ENCODE measurements at regions not wholly inside any gene's neighbourhood (a gene's known extent, or its start where the extent isn't known, plus 50 kb on each side); places are given as distances from the start of the nearest gene placed in this dataset.
"Not testable (repeated sequence)": the region's sequence is repeated elsewhere in the genome, so short reads cannot be mapped to it uniquely, and the experiment has no call there.

- H3K9me3 ChIP-seq (replicated peaks; ENCODE audit: control insufficient read depth, low read depth, low read length); H3K27me3 ChIP-seq (ENCODE audit: control insufficient read depth, insufficient read depth, low read length); H3K27ac ChIP-seq (ENCODE audit: low read length); H3K4me3 ChIP-seq (ENCODE audit: low read length); DNase-seq; H3K36me3 ChIP-seq (ENCODE audit: control insufficient read depth, insufficient read depth, low read length); H3K4me1 ChIP-seq (ENCODE audit: control insufficient read depth, insufficient read depth, low read length): not testable (repeated sequence)
- WGBS (ENCODE audit: insufficient coverage) = 86% methylated on average over 6 of the region's 7 CpGs
Measured at GRCh38 chr5:120132347-120132746, 331.8 kb upstream of the PRR16 start.

- DNase-seq = no peak
- Histone ChIP-seq H3K27me3 (ENCODE audit: control insufficient read depth, insufficient read depth, low read length) (no peaks in the 10 kb centered on the region), H3K27ac (ENCODE audit: low read length) (no peak overlapping the region), H3K36me3 (ENCODE audit: control insufficient read depth, insufficient read depth, low read length) (no peaks in the 10 kb centered on the region), H3K4me1 (ENCODE audit: control insufficient read depth, insufficient read depth, low read length) (no peaks in the 10 kb centered on the region), H3K9me3 (replicated peaks; ENCODE audit: control insufficient read depth, low read depth, low read length) (no peaks in the 10 kb centered on the region), H3K4me3 (ENCODE audit: low read length) (no peak overlapping the region)
Measured at GRCh38 chr5:120134944-120135343, 329.2 kb upstream of the PRR16 start.

GRCh38 chr5:120137582-120137981 lies 326.5 kb upstream of the PRR16 start:
- H3K36me3 ChIP-seq (ENCODE audit: control insufficient read depth, insufficient read depth, low read length) = no peaks in the 10 kb centered on the region
- no peaks in the 10 kb centered on the region for H3K27me3 ChIP-seq (ENCODE audit: control insufficient read depth, insufficient read depth, low read length)
- no peaks in the 10 kb centered on the region for H3K4me1 ChIP-seq (ENCODE audit: control insufficient read depth, insufficient read depth, low read length)
- WGBS (ENCODE audit: insufficient coverage) = 88% methylated on average over 1 of the region's 2 CpGs
- H3K4me3 ChIP-seq (ENCODE audit: low read length) = no peak overlapping the region
- no peaks in the 10 kb centered on the region for H3K9me3 ChIP-seq (replicated peaks; ENCODE audit: control insufficient read depth, low read depth, low read length)
- DNase-seq = no peak
- H3K27ac ChIP-seq (ENCODE audit: low read length) = no peak overlapping the region

GRCh38 chr5:120139039-120139438 lies 325.1 kb upstream of the PRR16 start:
- no peaks in the 10 kb centered on the region for H3K9me3 ChIP-seq (replicated peaks; ENCODE audit: control insufficient read depth, low read depth, low read length)
- no peak overlapping the region for H3K27ac ChIP-seq (ENCODE audit: low read length)
- WGBS (ENCODE audit: insufficient coverage) = no CpG with 5 or more reads among the region's 2 CpGs
- H3K27me3 ChIP-seq (ENCODE audit: control insufficient read depth, insufficient read depth, low read length) = no peaks in the 10 kb centered on the region
- H3K4me1 ChIP-seq (ENCODE audit: control insufficient read depth, insufficient read depth, low read length) = no peaks in the 10 kb centered on the region
- DNase-seq = peak; percentile 86
- no peak overlapping the region for H3K4me3 ChIP-seq (ENCODE audit: low read length)
- no peaks in the 10 kb centered on the region for H3K36me3 ChIP-seq (ENCODE audit: control insufficient read depth, insufficient read depth, low read length)

DNA sequence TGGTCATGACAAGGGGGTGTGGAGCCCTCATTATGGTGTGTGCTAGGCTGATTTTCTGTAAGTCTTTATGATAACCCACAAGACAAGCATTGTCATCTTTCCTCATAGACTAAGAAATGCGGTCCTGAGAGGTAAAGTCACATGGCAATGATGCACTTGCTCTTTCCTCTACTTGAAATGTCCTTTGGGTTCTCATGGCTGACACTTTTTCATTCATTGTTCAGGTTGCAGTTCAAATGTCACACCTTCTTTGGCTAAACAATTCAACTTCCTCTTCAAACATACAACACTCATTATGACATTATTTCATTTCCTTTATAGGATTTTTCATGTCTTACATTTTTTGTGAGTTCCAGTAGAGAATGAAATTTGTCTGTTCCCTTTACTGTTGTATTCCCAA lies 323.6 kb upstream of the PRR16 start:
- Histone ChIP-seq H3K27me3 (ENCODE audit: control insufficient read depth, insufficient read depth, low read length) (no peaks in the 10 kb centered on the region), H3K9me3 (replicated peaks; ENCODE audit: control insufficient read depth, low read depth, low read length) (peaks cover 7% of the 10 kb centered on the region), H3K4me1 (ENCODE audit: control insufficient read depth, insufficient read depth, low read length) (no peaks in the 10 kb centered on the region), H3K27ac (ENCODE audit: low read length) (no peak overlapping the region), H3K36me3 (ENCODE audit: control insufficient read depth, insufficient read depth, low read length) (no peaks in the 10 kb centered on the region), H3K4me3 (ENCODE audit: low read length) (no peak overlapping the region)
- no peak for DNase-seq
- 82% methylated on average over 1 of the region's 1 CpG for WGBS (ENCODE audit: insufficient coverage)

DNA sequence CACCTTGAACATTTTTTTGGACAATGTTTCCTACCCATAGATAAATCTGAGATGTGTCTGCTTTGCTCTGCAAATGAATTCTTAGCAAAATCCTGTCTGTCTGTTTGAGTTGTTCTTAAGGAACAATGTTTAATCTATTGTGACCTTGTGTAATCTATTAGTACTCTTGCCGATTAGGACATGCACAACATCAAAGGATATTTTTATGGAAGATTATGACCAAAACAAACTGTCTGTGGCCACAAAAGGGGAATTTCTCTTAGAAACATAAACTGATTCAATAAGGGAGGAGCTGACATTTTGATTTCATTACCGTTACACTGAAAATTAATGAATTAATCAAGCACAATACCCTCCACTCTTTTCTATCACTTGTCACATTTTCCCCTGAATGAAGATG lies 323.0 kb upstream of the PRR16 start:
- H3K27ac ChIP-seq (ENCODE audit: low read length) = no peak overlapping the region
- no peaks in the 10 kb centered on the region for H3K36me3 ChIP-seq (ENCODE audit: control insufficient read depth, insufficient read depth, low read length)
- H3K4me1 ChIP-seq (ENCODE audit: control insufficient read depth, insufficient read depth, low read length) = no peaks in the 10 kb centered on the region
- no CpG with 5 or more reads among the region's 2 CpGs for WGBS (ENCODE audit: insufficient coverage)
- H3K9me3 ChIP-seq (replicated peaks; ENCODE audit: control insufficient read depth, low read depth, low read length) = peaks cover 7% of the 10 kb centered on the region
- DNase-seq = no peak
- H3K4me3 ChIP-seq (ENCODE audit: low read length) = no peak overlapping the region
- H3K27me3 ChIP-seq (ENCODE audit: control insufficient read depth, insufficient read depth, low read length) = no peaks in the 10 kb centered on the region

- H3K36me3 ChIP-seq (ENCODE audit: control insufficient read depth, insufficient read depth, low read length) = no peaks in the 10 kb centered on the region
Measured at GRCh38 chr5:120146787-120147186, 317.3 kb upstream of the PRR16 start.

GRCh38 chr5:120147911-120148310 lies 316.2 kb upstream of the PRR16 start:
- H3K27ac ChIP-seq (ENCODE audit: low read length); H3K36me3 ChIP-seq (ENCODE audit: control insufficient read depth, insufficient read depth, low read length); H3K4me1 ChIP-seq (ENCODE audit: control insufficient read depth, insufficient read depth, low read length); H3K4me3 ChIP-seq (ENCODE audit: low read length); H3K9me3 ChIP-seq (replicated peaks; ENCODE audit: control insufficient read depth, low read depth, low read length); H3K27me3 ChIP-seq (ENCODE audit: control insufficient read depth, insufficient read depth, low read length); DNase-seq: not testable (repeated sequence)
- WGBS (ENCODE audit: insufficient coverage) = 98% methylated on average over 11 of the region's 23 CpGs

More at GRCh38 chr5:120146787-120147186, 317.3 kb upstream of the PRR16 start:
- H3K9me3 ChIP-seq (replicated peaks; ENCODE audit: control insufficient read depth, low read depth, low read length) = peaks cover 7% of the 10 kb centered on the region
- no peak overlapping the region for H3K4me3 ChIP-seq (ENCODE audit: low read length)
- no CpG with 5 or more reads among the region's 1 CpG for WGBS (ENCODE audit: insufficient coverage)
- H3K27me3 ChIP-seq (ENCODE audit: control insufficient read depth, insufficient read depth, low read length) = no peaks in the 10 kb centered on the region
- no peaks in the 10 kb centered on the region for H3K4me1 ChIP-seq (ENCODE audit: control insufficient read depth, insufficient read depth, low read length)
- no peak overlapping the region for H3K27ac ChIP-seq (ENCODE audit: low read length)
- DNase-seq = no peak

DNA sequence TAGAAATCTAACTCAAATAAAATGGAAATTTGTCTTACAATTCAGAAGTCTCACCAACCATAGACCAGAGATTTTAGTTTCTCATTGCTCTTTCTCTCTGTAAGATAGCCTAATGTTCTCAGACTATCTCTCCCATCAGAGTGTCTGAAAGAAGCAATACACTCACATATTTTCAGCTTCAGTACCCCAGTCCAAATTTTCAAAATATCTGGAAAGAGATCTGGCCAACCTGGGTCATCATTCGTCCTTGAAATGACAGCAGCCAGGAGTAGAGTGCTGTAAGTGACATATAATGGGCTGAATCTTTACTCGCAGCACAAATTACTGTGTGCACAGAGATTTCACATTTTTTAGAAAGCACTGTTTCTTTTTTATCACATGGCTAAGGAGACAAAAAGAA lies 313.3 kb upstream of the PRR16 start:
- H3K4me3 ChIP-seq (ENCODE audit: low read length) = no peak overlapping the region
- WGBS (ENCODE audit: insufficient coverage) = 40% methylated on average over 1 of the region's 2 CpGs
- H3K27me3 ChIP-seq (ENCODE audit: control insufficient read depth, insufficient read depth, low read length) = no peaks in the 10 kb centered on the region
- no peaks in the 10 kb centered on the region for H3K4me1 ChIP-seq (ENCODE audit: control insufficient read depth, insufficient read depth, low read length)
- no peaks in the 10 kb centered on the region for H3K9me3 ChIP-seq (replicated peaks; ENCODE audit: control insufficient read depth, low read depth, low read length)
- H3K27ac ChIP-seq (ENCODE audit: low read length) = no peak overlapping the region
- no peaks in the 10 kb centered on the region for H3K36me3 ChIP-seq (ENCODE audit: control insufficient read depth, insufficient read depth, low read length)
- DNase-seq = no peak

DNA sequence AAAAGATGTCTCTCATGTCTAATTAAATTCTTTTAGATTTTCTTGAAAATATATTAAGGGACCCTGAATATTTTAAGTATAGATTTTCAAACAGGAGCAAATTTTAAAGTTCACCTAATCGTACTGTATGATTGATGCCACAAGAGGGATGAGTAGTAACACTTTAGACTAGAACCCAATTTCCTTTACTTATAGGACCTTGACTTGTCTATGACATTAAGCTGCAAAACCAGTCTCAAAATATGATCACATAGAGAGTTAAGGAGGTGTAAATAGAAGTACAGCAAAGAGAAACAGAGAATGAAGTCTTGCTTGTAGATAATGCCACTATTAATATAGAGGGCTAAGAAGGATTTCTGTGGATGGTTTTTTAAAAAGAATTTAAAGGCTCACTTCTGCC lies 312.9 kb upstream of the PRR16 start:
- Histone ChIP-seq H3K36me3 (ENCODE audit: control insufficient read depth, insufficient read depth, low read length) (no peaks in the 10 kb centered on the region), H3K27me3 (ENCODE audit: control insufficient read depth, insufficient read depth, low read length) (no peaks in the 10 kb centered on the region), H3K27ac (ENCODE audit: low read length) (no peak overlapping the region), H3K4me1 (ENCODE audit: control insufficient read depth, insufficient read depth, low read length) (no peaks in the 10 kb centered on the region), H3K4me3 (ENCODE audit: low read length) (no peak overlapping the region), H3K9me3 (replicated peaks; ENCODE audit: control insufficient read depth, low read depth, low read length) (no peaks in the 10 kb centered on the region)
- WGBS (ENCODE audit: insufficient coverage) = no CpG with 5 or more reads among the region's 1 CpG
- DNase-seq = no peak

DNA sequence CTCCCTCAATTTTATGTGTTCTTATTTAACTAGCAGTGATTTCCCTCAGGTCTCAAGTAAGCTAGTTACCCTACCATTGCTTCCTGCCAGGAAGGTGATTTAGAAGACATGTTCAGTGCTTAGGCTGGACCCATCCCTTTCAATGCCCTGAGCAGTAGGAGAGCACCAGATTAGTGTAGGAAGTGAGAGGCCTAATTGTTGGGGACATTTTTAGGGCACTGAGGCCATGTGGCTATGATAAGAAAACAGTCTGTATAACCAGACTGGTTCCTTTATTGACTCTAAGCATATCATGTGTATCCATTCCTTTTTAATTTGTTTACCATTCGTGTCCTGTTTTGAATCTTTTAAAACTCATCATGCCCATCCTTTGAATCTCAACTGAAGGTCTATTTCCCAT lies 312.3 kb upstream of the PRR16 start:
- Histone ChIP-seq H3K4me3 (ENCODE audit: low read length) (no peak overlapping the region), H3K9me3 (replicated peaks; ENCODE audit: control insufficient read depth, low read depth, low read length) (no peaks in the 10 kb centered on the region), H3K27ac (ENCODE audit: low read length) (no peak overlapping the region), H3K27me3 (ENCODE audit: control insufficient read depth, insufficient read depth, low read length) (no peaks in the 10 kb centered on the region), H3K4me1 (ENCODE audit: control insufficient read depth, insufficient read depth, low read length) (no peaks in the 10 kb centered on the region), H3K36me3 (ENCODE audit: control insufficient read depth, insufficient read depth, low read length) (no peaks in the 10 kb centered on the region)
- WGBS (ENCODE audit: insufficient coverage) = no CpG with 5 or more reads among the region's 1 CpG
- no peak for DNase-seq

Data from muscle of leg (tissue), 3 donors.